Endothelial cell of umbilical vein (primary cell): ENCODE measurements at regions not wholly inside any gene's neighbourhood (a gene's known extent, or its start where the extent isn't known, plus 50 kb on each side); places are given as distances from the start of the nearest gene placed in this dataset.

Experiments
- BruUV-seq: library from RNA; stranded (reverse); fragments of 400-500 nt; replicated peaks from 2 replicates; lab custom pipeline; 2021; lab: Mats Ljungman, UMichigan
- CTCF ChIA-PET: fragments of 300-600, 350-600 bp; sonication (Branson Sonifier 250); formaldehyde crosslinking; loops from one replicate; lab custom pipeline; 2021; ENCODE audit warnings: antibody characterized with exemption, inconsistent platforms; lab: Charles Lee
- POLR2A ChIA-PET: fragments of 300-600, 350-600 bp; sonication (Branson Sonifier 250); formaldehyde crosslinking; loops from one replicate; lab custom pipeline; 2021; ENCODE audit warnings: antibody characterized with exemption, inconsistent platforms; lab: Charles Lee
- DNase-seq: peaks from one replicate; pipeline ENCODE4 v3.0.0-alpha.2; 2011; ENCODE audit warnings: low read depth, low spot score
- FAIRE-seq: peaks from 2 replicates; lab custom pipeline; 2011; peaks lifted over from hg19 to GRCh38; lab: Jason Lieb, UNC
- H2AFZ ChIP-seq: 2 replicates; pipeline ENCODE4 v1.6.0; 2012; ENCODE audit warnings: low read depth, low read length, control low read depth, inconsistent platforms
- H3K27ac ChIP-seq: 2 replicates; pipeline ENCODE4 v1.5.1; 2011; ENCODE audit warnings: low read depth, mild to moderate bottlenecking, control low read depth, low read length, moderate library complexity; ENCODE audit not compliant: insufficient read depth
- H3K27me3 ChIP-seq, 2 experiments: 2 replicates each; pipeline versions ENCODE4 v1.6.0 to v1.6.1; 2011; ENCODE audit warnings: low read length in 2 of 2, mixed read lengths in 1 of 2; ENCODE audit not compliant: control insufficient read depth in 2 of 2, insufficient read depth in 2 of 2
- H3K36me3 ChIP-seq, 2 experiments: 2 replicates in 1 of 2; 3 replicates in 1 of 2; pipeline ENCODE4 v1.5.1; 2011; ENCODE audit warnings: low read length in 2 of 2, mild to moderate bottlenecking in 1 of 2, moderate library complexity in 1 of 2; ENCODE audit not compliant: control insufficient read depth in 2 of 2, insufficient read depth in 2 of 2; ENCODE audit errors: extremely low read depth in 1 of 2
- H3K4me1 ChIP-seq: 3 replicates; pipeline ENCODE4 v1.5.1; 2011; ENCODE audit warnings: mild to moderate bottlenecking, low read length; ENCODE audit not compliant: control insufficient read depth, insufficient read depth; ENCODE audit errors: extremely low read depth
- H3K4me2 ChIP-seq: 2 replicates; pipeline ENCODE4 v1.6.1; 2011; ENCODE audit warnings: low read length, control low read depth, mixed read lengths; ENCODE audit not compliant: insufficient read depth
- H3K4me3 ChIP-seq, 3 experiments: fragments of 200-600 bp in 1 of 3; sonication (generic), shearing (Covaris generic) in 1 of 3; replicated peaks in 1 of 3; 2 replicates each; pipeline ENCODE4 v1.5.1; 2011 to 2016; ENCODE audit warnings: control low read depth in 3 of 3, low read length in 3 of 3, mild to moderate bottlenecking in 2 of 3, inconsistent platforms in 1 of 3, low read depth in 1 of 3, moderate library complexity in 1 of 3; ENCODE audit not compliant: insufficient read depth in 1 of 3
- H3K79me2 ChIP-seq: 2 replicates; pipeline ENCODE4 v1.6.0; 2012; ENCODE audit warnings: low read length, inconsistent platforms; ENCODE audit not compliant: control insufficient read depth, insufficient read depth
- H3K9ac ChIP-seq: replicated peaks from 2 replicates; pipeline ENCODE3; 2011; ENCODE audit warnings: low read length, control low read depth; ENCODE audit not compliant: insufficient read depth; ENCODE audit errors: extremely low read depth
- H3K9me1 ChIP-seq: replicated peaks from 3 replicates; pipeline ENCODE4 v1.6.0; 2011; ENCODE audit warnings: mild to moderate bottlenecking, low read length; ENCODE audit not compliant: control insufficient read depth, insufficient read depth; ENCODE audit errors: extremely low read depth
- H3K9me3 ChIP-seq: replicated peaks from 2 replicates; pipeline ENCODE4 v1.5.1; 2012; ENCODE audit warnings: low read length, inconsistent platforms; ENCODE audit not compliant: control insufficient read depth, insufficient read depth
- H4K20me1 ChIP-seq: replicated peaks from 2 replicates; pipeline ENCODE3; 2011; ENCODE audit warnings: mild to moderate bottlenecking, low read length; ENCODE audit not compliant: control insufficient read depth, insufficient read depth; ENCODE audit errors: extremely low read depth
- EZH2 ChIP-seq: IDR thresholded peaks from 2 replicates; pipeline ENCODE4 v1.6.1; 2012; ENCODE audit warnings: borderline replicate concordance, low read depth, mild to moderate bottlenecking, moderate library complexity, low read length, inconsistent platforms; ENCODE audit not compliant: severe bottlenecking
- FOS ChIP-seq: IDR thresholded peaks from 2 replicates; pipeline ENCODE4 v1.6.1; 2011; ENCODE audit warnings: mild to moderate bottlenecking, low read length, moderate library complexity, borderline replicate concordance; ENCODE audit not compliant: insufficient read depth
- GATA2 ChIP-seq: IDR thresholded peaks from 2 replicates; pipeline ENCODE4 v1.7.0; 2011; ENCODE audit warnings: low read depth, mild to moderate bottlenecking, moderate library complexity, mixed read lengths, low read length; ENCODE audit not compliant: insufficient read length, insufficient read depth
- JUN ChIP-seq: IDR thresholded peaks from 2 replicates; pipeline ENCODE4 v1.6.1; 2011; ENCODE audit warnings: borderline replicate concordance, low read depth; ENCODE audit not compliant: insufficient read length, insufficient read depth
- MYC ChIP-seq: IDR thresholded peaks from one replicate; pipeline ENCODE4 v1.6.1; 2011; ENCODE audit warnings: mild to moderate bottlenecking, low read depth, low read length
- POLR2A ChIP-seq: IDR thresholded peaks from 2 replicates; pipeline ENCODE4 v1.6.1; 2012; ENCODE audit warnings: low read depth, mild to moderate bottlenecking, control low read depth, low read length
- POLR2AphosphoS5 ChIP-seq: IDR thresholded peaks from 2 replicates; pipeline ENCODE4 v1.6.1; 2012; ENCODE audit warnings: low read depth, mild to moderate bottlenecking, control low read depth, low read length, moderate library complexity; ENCODE audit not compliant: insufficient read depth
- dilution Hi-C: fragments of 300-500 bp; cut with MboI; formaldehyde crosslinking; loops from one replicate; pipeline ENCODE4 v1.15.0; 2019; ENCODE audit warnings: low sequenced_read_pairs; ENCODE audit not compliant: extremely low pct_ligation_motif_present
- intact Hi-C: fragments of 100-400 bp; cut with micrococcal nuclease; formaldehyde crosslinking; loops from one replicate; pipeline ENCODE4 v1.10.0; 2022
- TF ChIP-seq, protein P1 (sequence below): IDR thresholded peaks from 2 replicates; pipeline ENCODE4 v1.6.1; 2011; ENCODE audit not compliant: insufficient read depth, insufficient read length
- TF ChIP-seq, protein P2 (sequence below), 2 donors: IDR thresholded peaks; 1 replicate in 1 of 2; 2 replicates in 1 of 2; pipeline ENCODE4 v1.5.1; 2011; ENCODE audit warnings: low read length in 2 of 2, mild to moderate bottlenecking in 2 of 2, moderate library complexity in 2 of 2, control low read depth in 1 of 2, inconsistent platforms in 1 of 2, low read depth in 1 of 2; ENCODE audit not compliant: insufficient read depth in 1 of 2; ENCODE audit errors: extremely low read depth in 1 of 2

DNA sequence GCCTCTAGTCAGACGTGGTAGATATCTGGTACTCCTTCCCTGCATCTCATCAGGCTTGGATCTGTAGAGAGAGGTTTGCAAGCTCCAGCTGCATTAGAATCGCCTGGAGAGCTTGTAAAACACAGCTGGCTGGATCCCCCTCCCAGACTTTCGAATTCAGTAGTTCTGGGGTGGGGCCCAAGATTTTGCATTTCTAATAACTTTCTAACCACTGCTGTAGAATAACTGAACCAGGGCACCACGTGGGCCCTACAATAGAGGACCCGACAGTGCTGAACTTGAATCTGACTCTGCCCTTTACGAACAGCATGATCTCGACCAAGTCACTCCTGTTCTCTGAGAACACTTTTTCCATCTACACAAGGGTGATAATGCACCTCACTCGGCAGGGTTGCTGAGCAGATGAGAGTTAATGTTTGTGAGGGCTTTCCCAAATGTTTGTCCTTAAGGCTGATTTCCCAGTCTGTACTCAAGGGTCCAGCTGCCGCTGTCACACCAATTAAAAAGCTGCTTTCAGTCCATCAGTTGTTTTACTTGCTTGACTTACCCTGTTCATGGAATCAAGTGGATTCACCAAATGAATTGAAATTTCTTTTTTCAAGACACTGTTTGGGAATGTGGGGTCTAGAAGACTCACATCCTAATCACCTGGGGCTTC, 86.6 kb upstream of the SLC24A4 start:
- H3K4me1 ChIP-seq, result no peaks in the 10 kb centered on the region
- H3K79me2 ChIP-seq, result no peaks in the 10 kb centered on the region
- no peak overlapping the region for H3K9ac ChIP-seq
- no peak for FAIRE-seq
- BruUV-seq, result no TSS peak
- dilution Hi-C loops (no loop called here), intact Hi-C loops (no loop called here)
- H3K9me3 ChIP-seq, result no peaks in the 10 kb centered on the region
- DNase-seq, result no peak
- no peaks in the 10 kb centered on the region for H3K27me3 ChIP-seq
- ChIA-PET POLR2A (no interaction called here), CTCF (no interaction called here)
- no peaks in the 10 kb centered on the region for H4K20me1 ChIP-seq
- TF ChIP-seq GATA2 (no peak), MYC (no peak), POLR2A (no peak), JUN (no peak), FOS (no peak), POLR2AphosphoS5 (no peak), EZH2 (no peak)
- TF ChIP-seq, protein P1, sequence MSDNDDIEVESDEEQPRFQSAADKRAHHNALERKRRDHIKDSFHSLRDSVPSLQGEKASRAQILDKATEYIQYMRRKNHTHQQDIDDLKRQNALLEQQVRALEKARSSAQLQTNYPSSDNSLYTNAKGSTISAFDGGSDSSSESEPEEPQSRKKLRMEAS, result no peak
- TF ChIP-seq, protein P2, sequence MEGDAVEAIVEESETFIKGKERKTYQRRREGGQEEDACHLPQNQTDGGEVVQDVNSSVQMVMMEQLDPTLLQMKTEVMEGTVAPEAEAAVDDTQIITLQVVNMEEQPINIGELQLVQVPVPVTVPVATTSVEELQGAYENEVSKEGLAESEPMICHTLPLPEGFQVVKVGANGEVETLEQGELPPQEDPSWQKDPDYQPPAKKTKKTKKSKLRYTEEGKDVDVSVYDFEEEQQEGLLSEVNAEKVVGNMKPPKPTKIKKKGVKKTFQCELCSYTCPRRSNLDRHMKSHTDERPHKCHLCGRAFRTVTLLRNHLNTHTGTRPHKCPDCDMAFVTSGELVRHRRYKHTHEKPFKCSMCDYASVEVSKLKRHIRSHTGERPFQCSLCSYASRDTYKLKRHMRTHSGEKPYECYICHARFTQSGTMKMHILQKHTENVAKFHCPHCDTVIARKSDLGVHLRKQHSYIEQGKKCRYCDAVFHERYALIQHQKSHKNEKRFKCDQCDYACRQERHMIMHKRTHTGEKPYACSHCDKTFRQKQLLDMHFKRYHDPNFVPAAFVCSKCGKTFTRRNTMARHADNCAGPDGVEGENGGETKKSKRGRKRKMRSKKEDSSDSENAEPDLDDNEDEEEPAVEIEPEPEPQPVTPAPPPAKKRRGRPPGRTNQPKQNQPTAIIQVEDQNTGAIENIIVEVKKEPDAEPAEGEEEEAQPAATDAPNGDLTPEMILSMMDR (IDR thresholded peaks at IDR 0.05; ENCODE audit: extremely low read depth in 1 of 2, insufficient read depth in 1 of 2, low read depth in 1 of 2, low read length in 2 of 2), result no peak
- no peak overlapping the region for H2AFZ ChIP-seq
- H3K4me3 ChIP-seq, result no peak overlapping the region
- no peaks in the 10 kb centered on the region for H3K9me1 ChIP-seq
- H3K27ac ChIP-seq, result no peak overlapping the region
- H3K36me3 ChIP-seq, result no peaks in the 10 kb centered on the region
- H3K4me2 ChIP-seq, result no peak overlapping the region
